Esophagus squamous epithelium (tissue), 4 donors: ENCODE measurements at regions not wholly inside any gene's neighbourhood (a gene's known extent, or its start where the extent isn't known, plus 50 kb on each side); places are given as distances from the start of the nearest gene placed in this dataset.

Source experiments
- CTCF ChIP-seq, 6 experiments: fragments of 450-650 bp in 4 of 6; fragments of 200-600 bp in 2 of 6; sonication (generic) in 2 of 6; IDR thresholded peaks; one replicate each; pipeline ENCODE4 v1.5.1; 2016 to 2019; ENCODE audit warnings: antibody characterized with exemption in 6 of 6, mild to moderate bottlenecking in 4 of 6, moderate library complexity in 4 of 6
- POLR2A ChIP-seq, 4 donors: fragments of 450-650 bp; IDR thresholded peaks; one replicate each; pipeline ENCODE4 v1.6.1; 2017; ENCODE audit warnings: antibody characterized with exemption in 4 of 4, mild to moderate bottlenecking in 4 of 4, moderate library complexity in 3 of 4

DNA sequence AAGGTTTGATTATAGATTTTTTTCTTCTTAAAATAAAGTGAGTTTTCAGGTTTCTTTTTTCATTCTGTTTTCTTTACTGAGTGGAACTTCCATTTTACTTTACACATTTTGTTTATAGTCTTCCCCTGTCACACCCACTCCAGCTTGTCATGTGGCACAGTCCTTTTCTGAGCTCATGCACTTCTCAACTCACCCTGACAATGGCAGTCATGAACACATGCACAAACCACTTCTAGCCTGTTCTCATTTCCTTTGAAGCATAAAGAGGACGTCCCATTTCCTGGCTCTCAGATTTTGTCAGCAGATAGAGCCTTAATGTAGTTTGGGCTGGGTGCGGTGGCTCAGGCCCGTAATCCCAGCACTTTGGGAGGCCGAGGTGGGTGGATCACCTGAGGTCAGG lies 168.0 kb downstream of the AHSP start:
- TF ChIP-seq POLR2A (IDR thresholded peaks at IDR 0.05): no peak
- TF ChIP-seq CTCF (IDR thresholded peaks at IDR 0.05): no peak
